ENCODE measurements at regions not wholly inside any gene's neighbourhood (a gene's known extent, or its start where the extent isn't known, plus 50 kb on each side); places are given as distances from the start of the nearest gene placed in this dataset.

GRCh38 chr5:125348936-125349831 lies 602.7 kb upstream of the ZNF608 start:
- DNase-seq = no peak

GRCh38 chr5:125357660-125358059 lies 611.2 kb upstream of the ZNF608 start:
- DNase-seq = no peak

- DNase-seq = no peak
Observed at GRCh38 chr5:125365747-125366146, 619.3 kb upstream of the ZNF608 start.

- no peak for DNase-seq
Observed at GRCh38 chr5:125367702-125368101, 621.3 kb upstream of the ZNF608 start.

GRCh38 chr5:125370461-125371205 lies 624.2 kb upstream of the ZNF608 start:
- DNase-seq = no peak

- no peak for DNase-seq
Observed at GRCh38 chr5:125372694-125373631, 626.5 kb upstream of the ZNF608 start.

- no peak for DNase-seq
Observed at GRCh38 chr5:125375143-125375542, 628.7 kb upstream of the ZNF608 start.

GRCh38 chr5:125376059-125376641 lies 629.7 kb upstream of the ZNF608 start:
- DNase-seq = no peak

- DNase-seq = no peak
Observed at GRCh38 chr5:125377141-125377540, 630.7 kb upstream of the ZNF608 start.

- no peak for DNase-seq
Observed at GRCh38 chr5:125381290-125381689, 634.9 kb upstream of the ZNF608 start.

- DNase-seq = no peak
Observed at GRCh38 chr5:125384071-125384470, 637.6 kb upstream of the ZNF608 start.

- no peak for DNase-seq
Observed at GRCh38 chr5:125390326-125390725, 643.9 kb upstream of the ZNF608 start.

- no peak for DNase-seq
Observed at GRCh38 chr5:125393221-125393815, 646.9 kb upstream of the ZNF608 start.

GRCh38 chr5:125394661-125395280 lies 648.3 kb upstream of the ZNF608 start:
- no peak for DNase-seq

GRCh38 chr5:125396462-125396861 lies 650.0 kb upstream of the ZNF608 start:
- no peak for DNase-seq

GRCh38 chr5:125398466-125398865 lies 652.0 kb upstream of the ZNF608 start:
- DNase-seq = no peak

- no peak for DNase-seq
Observed at GRCh38 chr5:125399885-125400284, 653.4 kb upstream of the ZNF608 start.

GRCh38 chr5:125401724-125402622 lies 655.5 kb upstream of the ZNF608 start:
- no peak for DNase-seq

GRCh38 chr5:125402787-125403186 lies 656.3 kb upstream of the ZNF608 start:
- DNase-seq = no peak

- DNase-seq = no peak
Observed at GRCh38 chr5:125404056-125404455, 657.6 kb upstream of the ZNF608 start.
